Colonic mucosa (tissue), 4 donors: ENCODE measurements at regions not wholly inside any gene's neighbourhood (a gene's known extent, or its start where the extent isn't known, plus 50 kb on each side); places are given as distances from the start of the nearest gene placed in this dataset.

ENCODE experiments used
- DNase-seq: peaks from one replicate; pipeline ENCODE4 v3.0.0-alpha.2; 2020
- H3K27ac ChIP-seq: fragments of 200-600 bp; one replicate; pipeline ENCODE4 v1.8.0; 2021
- H3K27me3 ChIP-seq: fragments of 200-600 bp; one replicate; pipeline ENCODE4 v1.8.0; 2021
- H3K36me3 ChIP-seq: fragments of 200-600 bp; one replicate; pipeline ENCODE4 v1.8.0; 2021
- H3K4me1 ChIP-seq: fragments of 200-600 bp; one replicate; pipeline ENCODE4 v1.8.0; 2021; ENCODE audit warnings: mild to moderate bottlenecking
- H3K4me3 ChIP-seq: fragments of 200-600 bp; one replicate; pipeline ENCODE4 v1.8.0; 2021
- H3K9ac ChIP-seq, 2 donors: one replicate each; pipeline ENCODE4 v1.7.0; 2013; ENCODE audit warnings: control low read depth in 2 of 2, low read depth in 2 of 2, low read length in 2 of 2
- H3K9me3 ChIP-seq: fragments of 200-600 bp; one replicate; pipeline ENCODE4 v1.8.0; 2021
- intact Hi-C: fragments of 100-400 bp; cut with DNase I; formaldehyde crosslinking; loops from one replicate; pipeline ENCODE4 v1.14.1; 2022
- TF ChIP-seq, protein P1 (sequence below): fragments of 200-600 bp; IDR thresholded peaks from one replicate; pipeline ENCODE4 v1.8.0; 2022; ENCODE audit warnings: antibody characterized with exemption, mild to moderate bottlenecking
- donor health status: healthy.
- donor health status: DM: no; HTN: no; CAD: no.
- donor health status: DM: no; HTN: no; CAD: no.

DNA sequence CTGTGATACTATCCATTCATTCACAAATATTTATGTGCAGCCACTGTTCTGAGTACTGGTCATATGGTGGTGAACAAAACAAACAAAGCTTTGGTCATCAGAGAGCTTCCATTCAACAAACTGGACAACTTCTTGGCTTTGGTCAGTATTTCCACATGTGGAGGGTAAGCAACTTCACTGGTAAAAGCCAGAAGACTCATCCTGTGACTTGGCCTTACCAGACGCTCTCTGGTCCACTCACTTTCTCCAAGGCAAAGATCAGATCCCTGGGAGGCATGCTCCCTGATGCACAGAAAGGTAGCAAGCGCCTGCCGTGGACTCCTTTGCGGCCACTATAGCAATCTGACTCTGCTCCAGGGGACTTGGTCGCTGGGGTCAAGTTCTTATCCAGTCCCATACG lies 179.5 kb downstream of the EN1 start:
- Histone ChIP-seq H3K27ac (no peak overlapping the region), H3K9ac (no peak overlapping the region), H3K27me3 (no peaks in the 10 kb centered on the region), H3K4me1 (no peaks in the 10 kb centered on the region), H3K36me3 (no peaks in the 10 kb centered on the region), H3K9me3 (no peaks in the 10 kb centered on the region), H3K4me3 (no peak overlapping the region)
- intact Hi-C loops = no loop called here
- TF ChIP-seq, protein P1, sequence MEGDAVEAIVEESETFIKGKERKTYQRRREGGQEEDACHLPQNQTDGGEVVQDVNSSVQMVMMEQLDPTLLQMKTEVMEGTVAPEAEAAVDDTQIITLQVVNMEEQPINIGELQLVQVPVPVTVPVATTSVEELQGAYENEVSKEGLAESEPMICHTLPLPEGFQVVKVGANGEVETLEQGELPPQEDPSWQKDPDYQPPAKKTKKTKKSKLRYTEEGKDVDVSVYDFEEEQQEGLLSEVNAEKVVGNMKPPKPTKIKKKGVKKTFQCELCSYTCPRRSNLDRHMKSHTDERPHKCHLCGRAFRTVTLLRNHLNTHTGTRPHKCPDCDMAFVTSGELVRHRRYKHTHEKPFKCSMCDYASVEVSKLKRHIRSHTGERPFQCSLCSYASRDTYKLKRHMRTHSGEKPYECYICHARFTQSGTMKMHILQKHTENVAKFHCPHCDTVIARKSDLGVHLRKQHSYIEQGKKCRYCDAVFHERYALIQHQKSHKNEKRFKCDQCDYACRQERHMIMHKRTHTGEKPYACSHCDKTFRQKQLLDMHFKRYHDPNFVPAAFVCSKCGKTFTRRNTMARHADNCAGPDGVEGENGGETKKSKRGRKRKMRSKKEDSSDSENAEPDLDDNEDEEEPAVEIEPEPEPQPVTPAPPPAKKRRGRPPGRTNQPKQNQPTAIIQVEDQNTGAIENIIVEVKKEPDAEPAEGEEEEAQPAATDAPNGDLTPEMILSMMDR = no peak
- no peak for DNase-seq

DNA sequence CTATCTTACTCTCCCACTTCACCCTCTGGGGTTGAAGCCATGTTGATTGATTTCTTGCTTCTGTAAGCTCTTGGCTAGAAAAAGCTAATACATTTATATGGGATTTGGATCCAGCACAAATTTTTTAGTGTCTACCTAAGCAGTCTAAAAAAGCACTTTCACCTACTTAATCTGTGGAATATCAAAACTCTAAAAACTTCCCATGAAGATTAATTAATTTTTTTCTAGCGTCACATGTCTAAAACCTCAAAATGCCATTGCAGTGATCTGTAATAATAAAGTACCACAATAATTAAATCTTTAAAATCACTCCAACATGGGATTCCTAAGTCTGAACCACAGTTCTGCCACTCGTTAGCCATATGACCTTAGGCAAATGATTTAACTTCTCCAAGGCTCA lies 180.1 kb downstream of the EN1 start:
- intact Hi-C loops = no loop called here
- Histone ChIP-seq H3K36me3 (no peaks in the 10 kb centered on the region), H3K4me3 (no peak overlapping the region), H3K9ac (no peak overlapping the region), H3K27ac (no peak overlapping the region), H3K27me3 (no peaks in the 10 kb centered on the region), H3K4me1 (no peaks in the 10 kb centered on the region), H3K9me3 (no peaks in the 10 kb centered on the region)
- DNase-seq = no peak
- TF ChIP-seq, protein P1 = no peak

- Histone ChIP-seq H3K9me3 (no peaks in the 10 kb centered on the region), H3K4me3 (no peak overlapping the region), H3K4me1 (no peaks in the 10 kb centered on the region), H3K9ac (no peak overlapping the region), H3K36me3 (no peaks in the 10 kb centered on the region), H3K27ac (no peak overlapping the region), H3K27me3 (no peaks in the 10 kb centered on the region)
- TF ChIP-seq, protein P1 = no peak
- intact Hi-C loops = no loop called here
- DNase-seq = no peak
Observed at GRCh38 chr2:118665784-118666529, 181.5 kb downstream of the EN1 start.

- TF ChIP-seq, protein P1 = no peak
- H3K4me3 ChIP-seq = no peak overlapping the region
- intact Hi-C loops = no loop called here
- no peaks in the 10 kb centered on the region for H3K9me3 ChIP-seq
- H3K9ac ChIP-seq = no peak overlapping the region
- no peaks in the 10 kb centered on the region for H3K4me1 ChIP-seq
- no peaks in the 10 kb centered on the region for H3K27me3 ChIP-seq
- no peaks in the 10 kb centered on the region for H3K36me3 ChIP-seq
- no peak overlapping the region for H3K27ac ChIP-seq
- DNase-seq = no peak
Observed at GRCh38 chr2:118661179-118661578, 186.3 kb downstream of the EN1 start.

DNA sequence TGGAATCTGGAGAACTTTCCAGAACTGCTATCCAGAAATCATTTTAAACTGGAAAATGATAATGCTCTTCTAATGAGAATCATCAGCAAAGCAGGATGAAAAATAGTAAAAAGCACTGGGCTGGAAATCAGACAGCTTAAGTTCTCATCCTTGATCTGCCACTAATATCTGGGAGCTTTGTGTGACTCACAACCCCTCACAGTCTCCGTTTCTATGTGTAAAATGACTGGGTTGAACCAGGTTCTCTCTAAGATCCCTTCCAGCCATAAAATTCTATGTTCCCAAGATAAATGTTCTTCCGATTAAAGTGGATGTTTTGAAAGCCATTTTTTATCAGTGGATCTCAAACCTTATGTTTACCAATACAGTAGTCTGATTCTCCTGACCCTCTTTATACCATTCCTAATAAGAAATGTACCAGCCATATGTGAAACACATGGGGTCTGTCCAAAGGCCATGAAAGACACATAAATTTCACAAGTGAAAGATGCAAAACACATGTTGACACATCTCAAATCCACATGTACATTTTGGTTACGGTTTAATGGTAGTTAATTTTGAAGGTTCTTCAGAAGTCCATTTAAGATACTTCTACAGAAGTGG lies 188.8 kb downstream of the EN1 start:
- Histone ChIP-seq H3K4me3 (no peak overlapping the region), H3K27me3 (no peaks in the 10 kb centered on the region), H3K9me3 (no peaks in the 10 kb centered on the region), H3K27ac (no peak overlapping the region), H3K9ac (no peak overlapping the region), H3K36me3 (no peaks in the 10 kb centered on the region), H3K4me1 (no peaks in the 10 kb centered on the region)
- DNase-seq = no peak
- TF ChIP-seq, protein P1 = no peak
- intact Hi-C loops = no loop called here
